Tibial nerve (tissue), 4 donors: ENCODE measurements at regions not wholly inside any gene's neighbourhood (a gene's known extent, or its start where the extent isn't known, plus 50 kb on each side); places are given as distances from the start of the nearest gene placed in this dataset.

Experiments used
- DNase-seq, 2 donors: peaks; one replicate each; pipeline ENCODE4 v3.0.0-alpha.2; 2019; ENCODE audit warnings: low spot score in 2 of 2
- H3K27ac ChIP-seq, 4 donors: fragments of 200-600 bp; sonication (generic) in 3 of 4; one replicate each; pipeline ENCODE4 v1.5.1; 2017 to 2019; ENCODE audit warnings: mild to moderate bottlenecking in 1 of 4
- H3K27me3 ChIP-seq, 2 donors: fragments of 200-600 bp; sonication (generic) in 1 of 2; one replicate each; pipeline versions ENCODE4 v1.5.1 to v1.6.0; 2017 to 2019
- H3K36me3 ChIP-seq, 3 donors: fragments of 200-600 bp; sonication (generic); one replicate each; pipeline ENCODE4 v1.5.1; 2018 to 2019
- H3K4me1 ChIP-seq, 4 donors: fragments of 200-600 bp; sonication (generic) in 3 of 4; one replicate each; pipeline ENCODE4 v1.5.1; 2017 to 2019
- H3K4me3 ChIP-seq, 4 donors: fragments of 200-600 bp; sonication (generic) in 3 of 4; one replicate each; pipeline ENCODE4 v1.5.1; 2017 to 2019; ENCODE audit warnings: mild to moderate bottlenecking in 1 of 4, moderate library complexity in 1 of 4
- H3K9me3 ChIP-seq, 4 donors: fragments of 200-600 bp; sonication (generic) in 3 of 4; one replicate each; pipeline ENCODE4 v1.5.1; 2017 to 2019
- CTCF ChIP-seq, 5 experiments: fragments of 200-600 bp in 3 of 5; fragments of 450-650 bp in 2 of 5; sonication (generic) in 3 of 5; IDR thresholded peaks; one replicate each; pipeline ENCODE4 v1.5.1; 2016 to 2019; ENCODE audit warnings: antibody characterized with exemption in 5 of 5, mild to moderate bottlenecking in 3 of 5, moderate library complexity in 2 of 5
- EP300 ChIP-seq, 2 donors: sonication (generic); formaldehyde crosslinking; IDR thresholded peaks; one replicate each; pipeline ENCODE4 v1.6.1; 2017; ENCODE audit warnings: antibody characterized with exemption in 2 of 2, mild to moderate bottlenecking in 1 of 2
- POLR2A ChIP-seq, 2 donors: fragments of 450-650 bp; IDR thresholded peaks; one replicate each; pipeline ENCODE4 v1.6.1; 2017; ENCODE audit warnings: antibody characterized with exemption in 2 of 2, mild to moderate bottlenecking in 2 of 2, moderate library complexity in 2 of 2
- WGBS, 2 donors: methylation state at CpG; one replicate each; pipeline ENCODE4 v1.1.5; 2018; 5-methylcytosine and 5-hydroxymethylcytosine counted together

GRCh38 chr2:65790676-65790935 is 358.2 kb upstream of the SPRED2 start:
- DNase-seq: no peak
- 79 to 82% methylated on average over 2 of the region's 2 CpGs for WGBS, 2 donors
- Histone ChIP-seq H3K36me3 (no peaks in the 10 kb centered on the region), H3K4me3 (no peak overlapping the region), H3K27me3 (no peaks in the 10 kb centered on the region), H3K27ac (no peak overlapping the region), H3K4me1 (no peaks in the 10 kb centered on the region), H3K9me3 (no peaks in the 10 kb centered on the region)
- TF ChIP-seq POLR2A (IDR thresholded peaks at IDR 0.05) (no peak), CTCF (IDR thresholded peaks at IDR 0.05) (no peak), EP300 (IDR thresholded peaks at IDR 0.05) (no peak)

GRCh38 chr2:65789923-65790675 is 357.7 kb upstream of the SPRED2 start:
- WGBS, 2 donors: 86 to 91% methylated on average over 30 of the region's 30 CpGs
- H3K4me3 ChIP-seq: no peak overlapping the region
- no peak overlapping the region for H3K27ac ChIP-seq

GRCh38 chr2:65788556-65788955 is 356.2 kb upstream of the SPRED2 start:
- Histone ChIP-seq H3K9me3 (no peaks in the 10 kb centered on the region), H3K4me1 (no peaks in the 10 kb centered on the region), H3K27me3 (no peaks in the 10 kb centered on the region), H3K36me3 (no peaks in the 10 kb centered on the region), H3K4me3 (no peak overlapping the region), H3K27ac (no peak overlapping the region)
- 75 to 85% methylated on average over 5 of the region's 5 CpGs for WGBS, 2 donors
- TF ChIP-seq EP300 (IDR thresholded peaks at IDR 0.05) (no peak), POLR2A (IDR thresholded peaks at IDR 0.05) (no peak), CTCF (IDR thresholded peaks at IDR 0.05) (no peak)
- no peak for DNase-seq

More at GRCh38 chr2:65789923-65790675, 357.7 kb upstream of the SPRED2 start:
- Histone ChIP-seq H3K36me3 (no peaks in the 10 kb centered on the region), H3K9me3 (no peaks in the 10 kb centered on the region), H3K27me3 (no peaks in the 10 kb centered on the region), H3K4me1 (no peaks in the 10 kb centered on the region)
- DNase-seq: no peak
- TF ChIP-seq POLR2A (IDR thresholded peaks at IDR 0.05): no peak
- no peak for TF ChIP-seq EP300 (IDR thresholded peaks at IDR 0.05)
- no peak for TF ChIP-seq CTCF (IDR thresholded peaks at IDR 0.05)

- no peak overlapping the region for H3K4me3 ChIP-seq
- H3K27me3 ChIP-seq: no peaks in the 10 kb centered on the region
- no peaks in the 10 kb centered on the region for H3K9me3 ChIP-seq
- no peaks in the 10 kb centered on the region for H3K36me3 ChIP-seq
- 67 to 72% methylated on average over 1 of the region's 1 CpG for WGBS, 2 donors
- DNase-seq: no peak
- H3K27ac ChIP-seq: no peak overlapping the region
- no peaks in the 10 kb centered on the region for H3K4me1 ChIP-seq
- TF ChIP-seq CTCF (IDR thresholded peaks at IDR 0.05) (no peak), POLR2A (IDR thresholded peaks at IDR 0.05) (no peak), EP300 (IDR thresholded peaks at IDR 0.05) (no peak)
Measured at GRCh38 chr2:65786765-65787164, 354.4 kb upstream of the SPRED2 start.

- TF ChIP-seq POLR2A (IDR thresholded peaks at IDR 0.05) (no peak), CTCF (IDR thresholded peaks at IDR 0.05) (no peak), EP300 (IDR thresholded peaks at IDR 0.05) (no peak)
- no peak overlapping the region for H3K27ac ChIP-seq
- no peaks in the 10 kb centered on the region for H3K36me3 ChIP-seq
- no peaks in the 10 kb centered on the region for H3K9me3 ChIP-seq
- no peaks in the 10 kb centered on the region for H3K27me3 ChIP-seq
- DNase-seq: no peak
- H3K4me1 ChIP-seq: no peaks in the 10 kb centered on the region
- H3K4me3 ChIP-seq: no peak overlapping the region
- WGBS, 2 donors: 40 to 51% methylated on average over 2 of the region's 2 CpGs
Measured at GRCh38 chr2:65786007-65786717, 353.8 kb upstream of the SPRED2 start.
